IPS-11a (cell line): ENCODE measurements at regions not wholly inside any gene's neighbourhood (a gene's known extent, or its start where the extent isn't known, plus 50 kb on each side); places are given as distances from the start of the nearest gene placed in this dataset.

Experiments used
- H3K4me3 ChIP-seq: one replicate; pipeline ENCODE4 v1.5.1; 2013; ENCODE audit warnings: low read depth, low read length, control low read depth

GRCh38 chr1:14511796-14512585 is 86.5 kb upstream of the KAZN start:
- H3K4me3 ChIP-seq: no peak overlapping the region

- H3K4me3 ChIP-seq: no peak overlapping the region
Observed at GRCh38 chr1:14513111-14513510, 85.4 kb upstream of the KAZN start.

GRCh38 chr1:14514739-14515138 is 83.7 kb upstream of the KAZN start:
- no peak overlapping the region for H3K4me3 ChIP-seq

GRCh38 chr1:14516974-14517840 is 81.3 kb upstream of the KAZN start:
- no peak overlapping the region for H3K4me3 ChIP-seq

GRCh38 chr1:14517841-14518180 is 80.7 kb upstream of the KAZN start:
- H3K4me3 ChIP-seq: no peak overlapping the region

GRCh38 chr1:14519976-14520375 is 78.5 kb upstream of the KAZN start:
- H3K4me3 ChIP-seq: no peak overlapping the region

GRCh38 chr1:14520514-14521163 is 77.8 kb upstream of the KAZN start:
- no peak overlapping the region for H3K4me3 ChIP-seq

- no peak overlapping the region for H3K4me3 ChIP-seq
Observed at GRCh38 chr1:14521622-14522021, 76.9 kb upstream of the KAZN start.

- no peak overlapping the region for H3K4me3 ChIP-seq
Observed at GRCh38 chr1:14522077-14522925, 76.2 kb upstream of the KAZN start.

GRCh38 chr1:14522926-14523241 is 75.6 kb upstream of the KAZN start:
- no peak overlapping the region for H3K4me3 ChIP-seq

- no peak overlapping the region for H3K4me3 ChIP-seq
Observed at GRCh38 chr1:14524826-14525636, 73.5 kb upstream of the KAZN start.

- H3K4me3 ChIP-seq: no peak overlapping the region
Observed at GRCh38 chr1:14529475-14529874, 69.0 kb upstream of the KAZN start.

- no peak overlapping the region for H3K4me3 ChIP-seq
Observed at GRCh38 chr1:14531519-14531918, 67.0 kb upstream of the KAZN start.

- H3K4me3 ChIP-seq: no peak overlapping the region
Observed at GRCh38 chr1:14535619-14536355, 62.7 kb upstream of the KAZN start.

GRCh38 chr1:14538335-14538734 is 60.1 kb upstream of the KAZN start:
- no peak overlapping the region for H3K4me3 ChIP-seq

- no peak overlapping the region for H3K4me3 ChIP-seq
Observed at GRCh38 chr1:14539309-14539708, 59.2 kb upstream of the KAZN start.

GRCh38 chr1:14539953-14540563 is 58.4 kb upstream of the KAZN start:
- no peak overlapping the region for H3K4me3 ChIP-seq

GRCh38 chr1:14541348-14541747 is 57.1 kb upstream of the KAZN start:
- no peak overlapping the region for H3K4me3 ChIP-seq

- H3K4me3 ChIP-seq: no peak overlapping the region
Observed at GRCh38 chr1:14543191-14543840, 55.2 kb upstream of the KAZN start.
